ENCODE measurements at regions not wholly inside any gene's neighbourhood (a gene's known extent, or its start where the extent isn't known, plus 50 kb on each side); places are given as distances from the start of the nearest gene placed in this dataset.

GRCh38 chr18:78528411-78529258 lies 451.0 kb upstream of the SALL3 start:
- no peaks in the 10 kb centered on the region for H3K9me3 ChIP-seq
- no peak overlapping the region for H3K4me3 ChIP-seq
- no peaks in the 10 kb centered on the region for H3K27me3 ChIP-seq (ENCODE audit: low read depth)
- no peak overlapping the region for H3K27ac ChIP-seq
- intact Hi-C loops (cut with DNase I) = no loop called here
- no peak for ATAC-seq
- no peak for TF ChIP-seq CTCF (IDR thresholded peaks at IDR 0.05)
- H3K4me1 ChIP-seq = peaks cover 15% of the 10 kb centered on the region
- H3K36me3 ChIP-seq = no peaks in the 10 kb centered on the region
- DNase-seq = no peak

- no peak for TF ChIP-seq CTCF (IDR thresholded peaks at IDR 0.05)
- Histone ChIP-seq H3K36me3 (no peaks in the 10 kb centered on the region), H3K27ac (no peak overlapping the region), H3K9me3 (no peaks in the 10 kb centered on the region), H3K4me1 (peaks cover 3% of the 10 kb centered on the region), H3K27me3 (ENCODE audit: low read depth) (no peaks in the 10 kb centered on the region), H3K4me3 (no peak overlapping the region)
- intact Hi-C loops (cut with DNase I) = no loop called here
- no peak for ATAC-seq
- no peak for DNase-seq
Observed at GRCh38 chr18:78531637-78532036, 448.0 kb upstream of the SALL3 start.

- H3K9me3 ChIP-seq = no peaks in the 10 kb centered on the region
- no peak overlapping the region for H3K4me3 ChIP-seq
- DNase-seq = no peak
- no peak overlapping the region for H3K27ac ChIP-seq
- peaks cover 18% of the 10 kb centered on the region for H3K4me1 ChIP-seq
- no peaks in the 10 kb centered on the region for H3K36me3 ChIP-seq
- intact Hi-C loops (cut with DNase I) = no loop called here
- no peak for ATAC-seq
- no peaks in the 10 kb centered on the region for H3K27me3 ChIP-seq (ENCODE audit: low read depth)
- no peak for TF ChIP-seq CTCF (IDR thresholded peaks at IDR 0.05)
Observed at GRCh38 chr18:78538669-78539440, 440.8 kb upstream of the SALL3 start.

GRCh38 chr18:78540636-78541529 lies 438.7 kb upstream of the SALL3 start:
- H3K4me1 ChIP-seq = peaks cover 18% of the 10 kb centered on the region
- no peaks in the 10 kb centered on the region for H3K9me3 ChIP-seq
- H3K4me3 ChIP-seq = no peak overlapping the region
- no peaks in the 10 kb centered on the region for H3K36me3 ChIP-seq
- no peaks in the 10 kb centered on the region for H3K27me3 ChIP-seq (ENCODE audit: low read depth)
- TF ChIP-seq CTCF (IDR thresholded peaks at IDR 0.05) = no peak
- DNase-seq (no peak), ATAC-seq (peak in 1 of 2 donors; percentile 5)
- no peak overlapping the region for H3K27ac ChIP-seq
- intact Hi-C loops (cut with DNase I) = no loop called here

- peak; percentile 92 for DNase-seq
- no peaks in the 10 kb centered on the region for H3K36me3 ChIP-seq
- no peaks in the 10 kb centered on the region for H3K27me3 ChIP-seq (ENCODE audit: low read depth)
- H3K9me3 ChIP-seq = no peaks in the 10 kb centered on the region
- no peak for TF ChIP-seq CTCF (IDR thresholded peaks at IDR 0.05)
- intact Hi-C loops (cut with DNase I) = no loop called here
- no peak overlapping the region for H3K4me3 ChIP-seq
- H3K4me1 ChIP-seq = peaks cover 18% of the 10 kb centered on the region
- ATAC-seq = peak; percentile 95 to 98
- H3K27ac ChIP-seq = peak overlapping the region; percentile 18
Observed at GRCh38 chr18:78542204-78542603, 437.4 kb upstream of the SALL3 start.

All from lower lobe of right lung (tissue), 2 donors.